ENCODE measurements at regions not wholly inside any gene's neighbourhood (a gene's known extent, or its start where the extent isn't known, plus 50 kb on each side); places are given as distances from the start of the nearest gene placed in this dataset.

- TF ChIP-seq, protein P1, sequence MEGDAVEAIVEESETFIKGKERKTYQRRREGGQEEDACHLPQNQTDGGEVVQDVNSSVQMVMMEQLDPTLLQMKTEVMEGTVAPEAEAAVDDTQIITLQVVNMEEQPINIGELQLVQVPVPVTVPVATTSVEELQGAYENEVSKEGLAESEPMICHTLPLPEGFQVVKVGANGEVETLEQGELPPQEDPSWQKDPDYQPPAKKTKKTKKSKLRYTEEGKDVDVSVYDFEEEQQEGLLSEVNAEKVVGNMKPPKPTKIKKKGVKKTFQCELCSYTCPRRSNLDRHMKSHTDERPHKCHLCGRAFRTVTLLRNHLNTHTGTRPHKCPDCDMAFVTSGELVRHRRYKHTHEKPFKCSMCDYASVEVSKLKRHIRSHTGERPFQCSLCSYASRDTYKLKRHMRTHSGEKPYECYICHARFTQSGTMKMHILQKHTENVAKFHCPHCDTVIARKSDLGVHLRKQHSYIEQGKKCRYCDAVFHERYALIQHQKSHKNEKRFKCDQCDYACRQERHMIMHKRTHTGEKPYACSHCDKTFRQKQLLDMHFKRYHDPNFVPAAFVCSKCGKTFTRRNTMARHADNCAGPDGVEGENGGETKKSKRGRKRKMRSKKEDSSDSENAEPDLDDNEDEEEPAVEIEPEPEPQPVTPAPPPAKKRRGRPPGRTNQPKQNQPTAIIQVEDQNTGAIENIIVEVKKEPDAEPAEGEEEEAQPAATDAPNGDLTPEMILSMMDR (IDR thresholded peaks at IDR 0.05): no peak
- TF ChIP-seq POLR2A (IDR thresholded peaks at IDR 0.05): no peak
These were observed 479.0 kb upstream of the SYT1 start for GRCh38 chr12:78385541-78385940.
